RWPE1 (cell line): ENCODE measurements at regions not wholly inside any gene's neighbourhood (a gene's known extent, or its start where the extent isn't known, plus 50 kb on each side); places are given as distances from the start of the nearest gene placed in this dataset.

Experiments used
- CTCF ChIA-PET: fragments of 350-600 bp; sonication (Branson Sonifier 250); formaldehyde crosslinking; extraction: SDS; loops from one replicate; lab custom pipeline; 2021; lab: Yijun Ruan, JAX
- POLR2A ChIA-PET: fragments of 400-600 bp; formaldehyde crosslinking; extraction: SDS; loops from one replicate; lab custom pipeline; 2020; ENCODE audit warnings: antibody characterized with exemption; ENCODE audit not compliant: low non-redundant PET; lab: Yijun Ruan, JAX
- DNase-seq: peaks from one replicate; pipeline ENCODE4 v3.0.0; 2012; ENCODE audit warnings: low spot score
- H3K27ac ChIP-seq: fragments of 450-650 bp; 2 replicates; pipeline ENCODE4 v1.5.1; 2017
- CTCF ChIP-seq: fragments of 450-650 bp; conservative IDR thresholded peaks from 2 replicates; pipeline ENCODE4 v1.5.1; 2017; ENCODE audit warnings: low read depth, mild to moderate bottlenecking

GRCh38 chr14:84891404-84891803, 638.5 kb upstream of the FLRT2 start:
- POLR2A ChIA-PET: no interaction called here
- CTCF ChIA-PET: no interaction called here
- no peak for TF ChIP-seq CTCF
- no peak overlapping the region for H3K27ac ChIP-seq
- no peak for DNase-seq

DNA sequence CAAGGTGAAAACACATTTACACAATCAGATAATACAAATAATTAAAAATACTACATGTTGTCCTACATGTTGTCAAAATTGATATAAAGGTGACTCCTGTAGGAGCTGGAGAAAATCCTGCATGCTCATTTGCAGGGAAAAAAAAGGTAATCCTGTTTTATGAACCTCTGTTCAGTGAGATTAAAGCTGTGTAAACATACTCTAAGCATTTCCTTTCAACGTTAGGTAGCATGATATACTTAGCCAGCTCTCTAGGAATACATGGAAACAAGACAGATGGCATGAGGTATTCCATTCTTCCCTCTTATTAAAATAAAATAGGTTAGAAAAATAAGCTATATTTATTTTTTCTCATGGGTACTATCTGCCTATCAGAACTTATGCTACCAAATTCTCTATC, 635.7 kb upstream of the FLRT2 start:
- no peak for DNase-seq
- CTCF ChIA-PET: interaction anchor here (0.6 kb wide), 1 partner anchor 194 kb away, joined by 3 read pairs; no protein-coding TSS in a partner anchor
- no peak for TF ChIP-seq CTCF
- POLR2A ChIA-PET: no interaction called here
- no peak overlapping the region for H3K27ac ChIP-seq

DNA sequence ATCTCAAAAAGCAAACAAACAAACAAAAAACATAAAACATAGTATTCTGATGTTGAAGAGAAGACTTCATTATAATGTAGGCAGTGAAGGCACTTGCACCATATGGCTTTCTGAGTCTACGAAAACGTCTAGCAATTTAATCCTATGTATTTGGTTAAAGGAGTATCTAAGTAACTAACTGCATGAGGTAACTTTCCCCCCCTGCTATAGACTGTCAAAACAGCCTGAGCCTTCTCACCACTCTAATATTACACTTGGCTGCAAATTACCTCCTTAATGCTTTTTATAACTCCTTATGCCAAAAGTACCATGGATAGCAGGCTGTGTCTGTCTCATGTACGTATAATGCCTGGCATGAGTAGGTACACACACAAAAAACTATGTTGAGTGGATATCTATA, 607.6 kb upstream of the FLRT2 start:
- no peak for TF ChIP-seq CTCF
- CTCF ChIA-PET: no interaction called here

GRCh38 chr14:84926656-84927055, 603.3 kb upstream of the FLRT2 start:
- ChIA-PET POLR2A (no interaction called here), CTCF (no interaction called here)
- no peak for TF ChIP-seq CTCF
- no peak overlapping the region for H3K27ac ChIP-seq
- no peak for DNase-seq

More for the DNA sequence above, 607.6 kb upstream of the FLRT2 start:
- POLR2A ChIA-PET: no interaction called here
- DNase-seq: no peak
- H3K27ac ChIP-seq: no peak overlapping the region

DNA sequence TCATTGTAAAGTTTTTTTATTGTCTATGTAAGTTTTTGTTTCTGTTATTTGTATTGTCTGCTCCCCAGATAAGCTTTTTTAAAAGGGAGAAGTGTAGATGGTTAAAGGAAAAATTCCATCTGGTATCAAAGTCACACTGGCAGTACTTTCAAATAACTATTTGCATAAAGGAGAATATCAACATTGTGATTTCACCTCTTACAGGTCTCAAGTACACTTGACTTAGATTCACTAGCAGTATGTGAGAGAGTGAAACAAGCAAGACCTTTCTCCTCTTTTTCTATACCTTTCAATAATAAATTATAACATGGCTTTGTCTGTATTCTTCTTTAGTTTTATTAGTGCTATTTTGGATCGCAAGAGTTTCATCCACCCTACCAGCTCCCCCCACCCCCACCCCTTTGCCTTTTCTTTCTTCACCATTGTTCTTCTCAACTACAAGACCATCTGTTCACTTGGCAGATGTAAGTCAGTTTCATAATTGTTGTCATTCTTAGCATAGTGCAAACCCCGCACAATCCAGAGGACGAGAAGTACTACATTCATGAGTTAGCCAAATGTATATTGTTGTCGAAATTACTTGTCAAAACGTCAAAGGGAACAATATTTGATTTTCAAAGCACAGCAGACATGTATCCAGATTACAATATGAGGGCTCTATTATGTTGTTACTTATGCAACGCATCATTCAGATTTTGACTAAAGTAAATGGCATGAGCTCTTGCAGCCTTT, 602.7 kb upstream of the FLRT2 start:
- ChIA-PET POLR2A (no interaction called here), CTCF (no interaction called here)

DNA sequence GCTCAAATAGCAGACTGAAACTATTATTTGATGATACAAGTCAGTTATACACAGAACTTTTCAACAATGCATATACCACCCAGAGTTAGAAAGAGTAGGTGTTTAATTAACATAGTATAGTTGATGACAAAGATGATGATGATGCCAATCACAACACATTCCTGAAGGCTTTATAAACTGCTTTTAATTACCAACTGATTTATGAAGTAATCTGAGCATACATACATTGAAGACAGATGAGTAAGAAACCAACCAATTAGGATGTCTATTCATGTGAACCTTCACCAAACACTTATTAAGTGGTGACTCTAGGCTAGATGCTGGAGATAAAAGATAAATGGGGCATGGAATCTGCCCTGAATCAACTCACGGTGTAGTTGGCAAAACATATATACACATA, 600.9 kb upstream of the FLRT2 start:
- DNase-seq: no peak
- no peak for TF ChIP-seq CTCF
- POLR2A ChIA-PET: no interaction called here
- CTCF ChIA-PET: no interaction called here
- no peak overlapping the region for H3K27ac ChIP-seq

More for the DNA sequence above, 602.7 kb upstream of the FLRT2 start:
- TF ChIP-seq CTCF: no peak
- DNase-seq: no peak
- H3K27ac ChIP-seq: no peak overlapping the region
